ENCODE measurements at regions not wholly inside any gene's neighbourhood (a gene's known extent, or its start where the extent isn't known, plus 50 kb on each side); places are given as distances from the start of the nearest gene placed in this dataset.
A peak's percentile ranks its signal among the peaks of the same experiment; 100 is the strongest.

DNA sequence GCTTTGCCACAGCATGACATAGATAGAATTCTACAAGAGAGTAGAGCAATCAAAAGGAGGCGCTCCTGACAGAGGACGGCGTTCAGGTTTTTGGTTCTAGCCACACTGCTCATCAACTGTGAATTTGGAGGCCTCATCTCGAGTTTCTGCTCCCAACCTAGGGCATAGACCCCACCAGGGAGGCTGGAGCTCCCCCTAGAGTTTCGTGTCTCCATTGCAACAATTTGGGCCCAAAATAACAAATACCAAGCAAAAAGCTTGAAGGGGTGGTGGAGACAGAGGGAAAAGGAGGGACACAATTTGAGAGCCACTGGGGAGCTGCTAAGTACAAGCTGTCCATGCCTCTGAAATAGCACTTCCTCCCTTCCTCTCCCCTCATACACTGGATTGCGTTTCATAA, 297.0 kb downstream of the GPATCH2 start:
- TF ChIP-seq, protein P1, sequence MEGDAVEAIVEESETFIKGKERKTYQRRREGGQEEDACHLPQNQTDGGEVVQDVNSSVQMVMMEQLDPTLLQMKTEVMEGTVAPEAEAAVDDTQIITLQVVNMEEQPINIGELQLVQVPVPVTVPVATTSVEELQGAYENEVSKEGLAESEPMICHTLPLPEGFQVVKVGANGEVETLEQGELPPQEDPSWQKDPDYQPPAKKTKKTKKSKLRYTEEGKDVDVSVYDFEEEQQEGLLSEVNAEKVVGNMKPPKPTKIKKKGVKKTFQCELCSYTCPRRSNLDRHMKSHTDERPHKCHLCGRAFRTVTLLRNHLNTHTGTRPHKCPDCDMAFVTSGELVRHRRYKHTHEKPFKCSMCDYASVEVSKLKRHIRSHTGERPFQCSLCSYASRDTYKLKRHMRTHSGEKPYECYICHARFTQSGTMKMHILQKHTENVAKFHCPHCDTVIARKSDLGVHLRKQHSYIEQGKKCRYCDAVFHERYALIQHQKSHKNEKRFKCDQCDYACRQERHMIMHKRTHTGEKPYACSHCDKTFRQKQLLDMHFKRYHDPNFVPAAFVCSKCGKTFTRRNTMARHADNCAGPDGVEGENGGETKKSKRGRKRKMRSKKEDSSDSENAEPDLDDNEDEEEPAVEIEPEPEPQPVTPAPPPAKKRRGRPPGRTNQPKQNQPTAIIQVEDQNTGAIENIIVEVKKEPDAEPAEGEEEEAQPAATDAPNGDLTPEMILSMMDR (IDR thresholded peaks at IDR 0.05), result peak in 3 of 6 experiments; percentile 15 to 36 (median 29)
- no peak for TF ChIP-seq POLR2A (IDR thresholded peaks at IDR 0.05)
